NT2/D1 (cell line): ENCODE measurements at regions not wholly inside any gene's neighbourhood (a gene's known extent, or its start where the extent isn't known, plus 50 kb on each side); places are given as distances from the start of the nearest gene placed in this dataset.

ENCODE experiments used
- DNase-seq: peaks from one replicate; pipeline ENCODE4 v3.0.0-alpha.2; 2011; ENCODE audit warnings: low read depth, low spot score
- H3K27me3 ChIP-seq: 2 replicates; pipeline ENCODE4 v1.6.0; 2011; ENCODE audit warnings: mild to moderate bottlenecking; ENCODE audit not compliant: insufficient read length, insufficient read depth
- H3K36me3 ChIP-seq: 2 replicates; pipeline ENCODE4 v1.6.1; 2011; ENCODE audit warnings: mild to moderate bottlenecking, low read length, mixed read lengths; ENCODE audit not compliant: insufficient read depth, insufficient read length
- H3K4me1 ChIP-seq: 2 replicates; pipeline ENCODE4 v1.5.1; 2011; ENCODE audit not compliant: insufficient read depth, insufficient read length
- H3K4me3 ChIP-seq: 2 replicates; pipeline ENCODE4 v1.5.1; 2011; ENCODE audit warnings: low read depth; ENCODE audit not compliant: insufficient read length
- H3K9ac ChIP-seq: 2 replicates; pipeline ENCODE4 v1.6.0; 2011; ENCODE audit warnings: low read depth; ENCODE audit not compliant: insufficient read length
- H3K9me3 ChIP-seq: 2 replicates; pipeline ENCODE4 v1.5.1; 2011; ENCODE audit warnings: mild to moderate bottlenecking, low read length; ENCODE audit not compliant: insufficient read depth
- SUZ12 ChIP-seq: IDR thresholded peaks from 2 replicates; pipeline ENCODE4 v1.6.1; 2011; ENCODE audit not compliant: insufficient read length, insufficient read depth; ENCODE audit errors: extremely low read depth
- YY1 ChIP-seq: IDR thresholded peaks from 2 replicates; pipeline ENCODE4 v1.6.1; 2011; ENCODE audit not compliant: insufficient read length, insufficient read depth
- ZNF274 ChIP-seq: IDR thresholded peaks from 2 replicates; pipeline ENCODE4 v1.6.1; 2011; ENCODE audit warnings: mild to moderate bottlenecking, low read depth, low read length

- no peak overlapping the region for H3K4me3 ChIP-seq
- no peak overlapping the region for H3K9ac ChIP-seq
- no peaks in the 10 kb centered on the region for H3K36me3 ChIP-seq
- H3K27me3 ChIP-seq: no peaks in the 10 kb centered on the region
- no peaks in the 10 kb centered on the region for H3K9me3 ChIP-seq
- DNase-seq: no peak
- no peak for TF ChIP-seq ZNF274
- TF ChIP-seq SUZ12: no peak
- TF ChIP-seq YY1: no peak
- H3K4me1 ChIP-seq: no peaks in the 10 kb centered on the region
These were observed 555.4 kb downstream of the SH2D4B start for GRCh38 chr10:81093056-81093455.

GRCh38 chr10:81095238-81095637, 557.5 kb downstream of the SH2D4B start:
- Histone ChIP-seq H3K9me3 (no peaks in the 10 kb centered on the region), H3K27me3 (no peaks in the 10 kb centered on the region), H3K4me3 (no peak overlapping the region), H3K36me3 (no peaks in the 10 kb centered on the region), H3K4me1 (no peaks in the 10 kb centered on the region), H3K9ac (no peak overlapping the region)
- DNase-seq: no peak
- TF ChIP-seq ZNF274 (no peak), YY1 (no peak), SUZ12 (no peak)

- Histone ChIP-seq H3K9ac (no peak overlapping the region), H3K27me3 (no peaks in the 10 kb centered on the region), H3K9me3 (no peaks in the 10 kb centered on the region), H3K36me3 (no peaks in the 10 kb centered on the region), H3K4me3 (no peak overlapping the region), H3K4me1 (no peaks in the 10 kb centered on the region)
- no peak for DNase-seq
- TF ChIP-seq SUZ12 (no peak), ZNF274 (no peak), YY1 (no peak)
These were observed 558.9 kb downstream of the SH2D4B start for GRCh38 chr10:81096558-81096957.

GRCh38 chr10:81101062-81101461, 563.4 kb downstream of the SH2D4B start:
- Histone ChIP-seq H3K36me3 (no peaks in the 10 kb centered on the region), H3K4me3 (no peak overlapping the region), H3K9me3 (no peaks in the 10 kb centered on the region), H3K9ac (no peak overlapping the region), H3K4me1 (no peaks in the 10 kb centered on the region), H3K27me3 (no peaks in the 10 kb centered on the region)
- TF ChIP-seq SUZ12 (no peak), YY1 (no peak)
- DNase-seq: no peak

- H3K36me3 ChIP-seq: no peaks in the 10 kb centered on the region
- DNase-seq: no peak
- TF ChIP-seq SUZ12 (no peak), YY1 (no peak), ZNF274 (no peak)
These were observed 566.8 kb downstream of the SH2D4B start for GRCh38 chr10:81104494-81104893.

DNA sequence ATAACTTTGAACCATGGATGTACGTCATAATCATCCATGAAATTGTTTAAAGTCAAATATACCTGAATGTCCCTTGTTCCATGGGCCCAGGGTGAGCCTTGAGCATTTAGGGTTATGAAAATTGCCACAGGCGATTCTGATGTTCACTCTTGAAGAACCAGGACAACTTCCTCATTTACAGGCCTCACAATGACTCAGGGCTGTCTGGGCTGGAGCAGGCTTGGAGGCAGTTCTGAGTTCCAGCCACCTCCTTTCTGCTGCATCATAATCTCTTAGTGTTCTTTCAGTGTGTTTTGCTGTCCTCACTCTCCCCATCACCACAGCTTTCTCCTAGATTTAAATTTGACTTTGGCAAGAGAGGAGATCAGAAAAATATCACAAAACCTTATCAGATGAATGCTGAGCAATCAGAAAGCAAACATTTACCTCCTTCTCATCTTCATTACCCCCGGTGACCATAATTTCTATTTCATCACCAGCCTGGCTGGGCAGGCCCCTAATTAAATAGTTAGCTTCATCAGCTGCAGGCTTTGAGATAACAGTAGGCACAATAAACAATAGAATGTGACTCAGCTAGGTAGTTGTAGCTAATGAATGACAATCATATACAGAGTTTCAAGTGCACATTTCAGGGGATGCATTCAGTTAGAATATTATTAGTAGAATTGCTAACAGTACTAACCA, 571.0 kb downstream of the SH2D4B start:
- Histone ChIP-seq H3K4me1 (no peaks in the 10 kb centered on the region), H3K4me3 (no peak overlapping the region), H3K9ac (no peak overlapping the region), H3K9me3 (no peaks in the 10 kb centered on the region), H3K36me3 (no peaks in the 10 kb centered on the region), H3K27me3 (no peaks in the 10 kb centered on the region)
- TF ChIP-seq SUZ12 (no peak), ZNF274 (no peak)
- no peak for DNase-seq

More at GRCh38 chr10:81104494-81104893, 566.8 kb downstream of the SH2D4B start:
- no peaks in the 10 kb centered on the region for H3K27me3 ChIP-seq
- H3K4me3 ChIP-seq: no peak overlapping the region
- no peaks in the 10 kb centered on the region for H3K9me3 ChIP-seq
- no peaks in the 10 kb centered on the region for H3K4me1 ChIP-seq
- H3K9ac ChIP-seq: no peak overlapping the region

- no peak overlapping the region for H3K4me3 ChIP-seq
- H3K9me3 ChIP-seq: no peaks in the 10 kb centered on the region
- H3K36me3 ChIP-seq: no peaks in the 10 kb centered on the region
- no peaks in the 10 kb centered on the region for H3K4me1 ChIP-seq
- no peak overlapping the region for H3K9ac ChIP-seq
- no peaks in the 10 kb centered on the region for H3K27me3 ChIP-seq
- DNase-seq: no peak
- no peak for TF ChIP-seq ZNF274
These were observed 571.6 kb downstream of the SH2D4B start for GRCh38 chr10:81109200-81109752.

DNA sequence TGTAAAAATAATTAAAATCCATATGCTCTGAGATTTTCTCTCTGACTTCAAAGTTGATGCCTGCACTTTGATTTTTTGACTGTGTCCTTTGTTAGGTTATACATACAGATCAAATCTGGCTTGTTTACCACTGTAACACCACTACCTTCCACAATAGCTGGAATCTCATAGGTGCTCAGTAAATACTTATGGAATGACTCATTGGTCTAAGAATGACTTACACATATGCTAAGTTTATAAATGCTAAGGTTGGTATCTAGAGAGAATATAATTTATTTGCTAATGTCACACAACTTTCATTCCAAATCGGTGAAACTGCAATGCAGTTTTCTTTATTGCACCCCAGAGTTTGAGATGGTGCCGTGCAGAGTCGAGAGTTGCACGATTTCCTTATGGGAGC, 578.5 kb downstream of the SH2D4B start:
- H3K4me1 ChIP-seq: no peaks in the 10 kb centered on the region
- no peak overlapping the region for H3K4me3 ChIP-seq
- H3K9me3 ChIP-seq: no peaks in the 10 kb centered on the region
- no peak for TF ChIP-seq SUZ12
- no peak for TF ChIP-seq YY1
- no peak for TF ChIP-seq ZNF274
- no peak overlapping the region for H3K9ac ChIP-seq
- H3K27me3 ChIP-seq: no peaks in the 10 kb centered on the region
- DNase-seq: no peak
- H3K36me3 ChIP-seq: no peaks in the 10 kb centered on the region
